Skeletal muscle satellite cell (primary cell): ENCODE measurements at regions not wholly inside any gene's neighbourhood (a gene's known extent, or its start where the extent isn't known, plus 50 kb on each side); places are given as distances from the start of the nearest gene placed in this dataset.

ENCODE experiments used
- H3K27me3 ChIP-seq: 2 replicates; pipeline ENCODE4 v1.7.0; 2013; ENCODE audit warnings: low read length; ENCODE audit not compliant: control insufficient read depth, insufficient read depth
- H3K36me3 ChIP-seq: 2 replicates; pipeline ENCODE4 v1.7.0; 2013; ENCODE audit warnings: mild to moderate bottlenecking, control low read depth, low read length; ENCODE audit not compliant: insufficient read depth
- H3K4me1 ChIP-seq: 2 replicates; pipeline ENCODE4 v1.7.0; 2013; ENCODE audit warnings: low read length; ENCODE audit not compliant: control insufficient read depth, insufficient read depth
- H3K4me2 ChIP-seq: 2 replicates; pipeline ENCODE4 v1.7.0; 2013; ENCODE audit warnings: mild to moderate bottlenecking, low read length
- H3K4me3 ChIP-seq: 2 replicates; pipeline ENCODE4 v1.7.0; 2013; ENCODE audit warnings: low read length
- H3K9ac ChIP-seq: 2 replicates; pipeline ENCODE4 v1.7.0; 2013; ENCODE audit warnings: mild to moderate bottlenecking, low read depth, low read length, moderate library complexity
- H3K9me3 ChIP-seq: replicated peaks from 2 replicates; pipeline ENCODE4 v1.7.0; 2013; ENCODE audit warnings: mild to moderate bottlenecking, control low read depth, low read length

DNA sequence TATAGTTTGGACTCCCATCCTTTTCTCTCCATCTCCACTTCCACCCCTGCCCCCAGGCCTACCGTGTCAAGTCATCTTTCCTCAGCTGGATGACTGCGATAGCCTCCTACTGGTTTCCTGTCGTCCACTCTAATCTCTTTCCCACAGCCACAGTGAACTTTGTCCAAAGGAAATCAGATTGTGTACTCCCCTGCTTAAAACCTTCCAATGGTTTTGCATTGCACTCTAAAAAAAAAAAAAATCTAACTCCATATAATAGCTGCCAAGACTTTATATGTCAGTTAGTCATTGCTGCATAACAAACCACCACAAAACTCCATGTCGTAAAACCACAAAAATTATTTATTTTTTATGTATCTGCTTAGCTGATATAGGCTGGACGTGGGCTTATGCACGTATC, 160.2 kb upstream of the CCDC68 start:
- H3K4me1 ChIP-seq: peaks cover 11% of the 10 kb centered on the region
- no peaks in the 10 kb centered on the region for H3K27me3 ChIP-seq
- no peak overlapping the region for H3K9ac ChIP-seq
- H3K36me3 ChIP-seq: no peaks in the 10 kb centered on the region
- H3K4me3 ChIP-seq: no peak overlapping the region
- H3K9me3 ChIP-seq: no peaks in the 10 kb centered on the region
- H3K4me2 ChIP-seq: no peak overlapping the region

DNA sequence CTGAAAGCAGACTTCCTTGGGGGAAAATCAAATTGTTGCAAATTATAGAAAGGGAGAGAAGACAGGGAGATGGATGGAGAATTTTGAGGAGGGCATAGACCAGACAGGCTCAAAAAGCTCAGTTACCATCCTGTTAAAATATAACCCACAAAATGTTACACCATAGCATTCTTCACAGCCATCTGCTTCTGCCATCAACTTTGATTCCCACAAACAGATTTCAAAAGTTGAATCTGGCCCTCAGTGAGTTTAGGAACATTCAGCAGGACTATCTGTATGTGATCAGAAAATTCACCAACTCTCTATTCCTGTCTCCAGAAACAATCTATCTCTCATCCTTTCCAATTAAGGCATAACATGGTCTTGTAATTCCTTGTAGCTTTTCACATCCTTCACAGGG, 159.8 kb upstream of the CCDC68 start:
- Histone ChIP-seq H3K9me3 (no peaks in the 10 kb centered on the region), H3K4me2 (no peak overlapping the region), H3K4me1 (peaks cover 7% of the 10 kb centered on the region), H3K27me3 (no peaks in the 10 kb centered on the region), H3K9ac (no peak overlapping the region), H3K4me3 (no peak overlapping the region), H3K36me3 (no peaks in the 10 kb centered on the region)

DNA sequence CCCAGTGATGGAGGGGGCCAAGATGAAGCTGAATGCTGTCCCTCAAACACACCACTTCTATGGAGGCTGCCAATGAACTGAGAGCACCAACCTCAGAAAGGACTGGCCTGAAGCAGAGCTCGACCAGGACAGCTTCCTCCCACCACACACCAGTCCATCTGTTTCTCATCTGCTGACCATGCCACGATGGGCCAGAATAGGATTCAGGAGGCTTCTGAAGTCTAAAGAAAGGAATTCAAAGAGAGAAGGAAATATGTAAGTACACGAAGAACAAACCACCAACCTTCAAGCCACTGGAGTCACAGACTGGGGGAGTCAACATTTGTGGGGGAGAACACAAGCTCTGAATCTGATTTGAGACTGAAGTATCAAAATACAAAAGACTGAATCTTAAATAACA, 157.6 kb upstream of the CCDC68 start:
- H3K36me3 ChIP-seq: no peaks in the 10 kb centered on the region
- H3K27me3 ChIP-seq: peaks cover 5% of the 10 kb centered on the region
- H3K4me2 ChIP-seq: no peak overlapping the region
- no peak overlapping the region for H3K4me3 ChIP-seq
- H3K9ac ChIP-seq: no peak overlapping the region
- no peaks in the 10 kb centered on the region for H3K4me1 ChIP-seq
- no peaks in the 10 kb centered on the region for H3K9me3 ChIP-seq

DNA sequence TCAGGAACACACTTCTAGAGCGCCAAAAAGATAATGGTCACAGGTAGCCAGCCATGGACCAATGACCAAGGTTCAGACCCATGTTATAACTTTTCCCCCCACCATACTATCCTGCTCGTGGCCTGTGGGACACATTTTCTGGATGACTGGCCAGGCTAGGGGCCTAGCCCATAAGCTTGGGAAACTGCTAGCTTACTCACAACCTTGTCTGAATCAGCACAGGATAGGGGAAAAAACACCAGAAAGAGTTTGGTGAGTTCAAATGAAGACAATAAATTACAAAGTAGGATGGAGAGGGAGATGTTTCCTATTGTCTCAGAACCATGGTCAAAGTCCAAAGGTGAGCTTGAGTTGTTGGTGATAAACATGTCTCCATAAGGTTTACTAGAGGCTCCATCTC, 156.3 kb upstream of the CCDC68 start:
- Histone ChIP-seq H3K36me3 (no peaks in the 10 kb centered on the region), H3K27me3 (peaks cover 7% of the 10 kb centered on the region), H3K4me2 (no peak overlapping the region), H3K9me3 (no peaks in the 10 kb centered on the region), H3K4me1 (no peaks in the 10 kb centered on the region), H3K4me3 (no peak overlapping the region), H3K9ac (no peak overlapping the region)

DNA sequence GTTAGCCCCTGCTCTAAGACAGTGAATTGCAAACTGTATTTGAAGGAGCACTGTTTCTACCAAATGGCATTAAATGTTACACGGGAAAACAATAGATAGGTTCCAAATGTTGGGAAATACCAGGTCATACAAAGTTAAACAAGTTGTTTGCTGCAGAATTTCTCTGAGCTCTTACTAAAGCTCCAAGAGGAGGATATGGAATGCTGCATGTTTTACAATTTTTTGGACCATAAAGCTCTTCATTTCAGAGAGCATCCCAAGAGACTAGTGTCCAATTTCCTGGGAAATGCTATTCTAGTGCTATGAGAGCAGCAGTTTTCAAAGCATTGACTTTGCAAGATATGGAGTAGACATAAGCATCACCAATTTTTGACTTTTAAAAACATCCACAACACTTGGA, 155.6 kb upstream of the CCDC68 start:
- H3K4me1 ChIP-seq: no peaks in the 10 kb centered on the region
- no peaks in the 10 kb centered on the region for H3K9me3 ChIP-seq
- no peak overlapping the region for H3K4me3 ChIP-seq
- H3K36me3 ChIP-seq: no peaks in the 10 kb centered on the region
- H3K27me3 ChIP-seq: peaks cover 7% of the 10 kb centered on the region
- H3K9ac ChIP-seq: no peak overlapping the region
- H3K4me2 ChIP-seq: no peak overlapping the region

DNA sequence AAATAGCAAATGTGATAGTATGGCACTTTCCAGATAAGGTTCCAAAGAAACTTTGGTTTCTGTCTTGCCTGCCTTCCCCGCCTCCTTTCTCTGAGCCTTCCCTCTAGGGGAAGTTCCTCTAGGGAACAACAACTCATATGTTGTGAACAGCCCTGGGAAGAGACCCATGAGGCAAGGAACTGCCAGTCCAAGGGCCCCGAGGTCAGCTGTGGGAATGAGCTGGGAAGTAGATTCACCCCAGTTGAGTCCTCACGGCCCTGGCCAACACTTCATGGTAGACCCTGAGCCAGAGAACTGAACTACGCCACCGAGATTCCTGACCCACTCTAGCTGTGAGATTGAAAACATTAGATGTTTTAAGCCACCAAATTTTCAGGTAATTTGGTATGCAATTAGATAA, 154.5 kb upstream of the CCDC68 start:
- peaks cover 7% of the 10 kb centered on the region for H3K27me3 ChIP-seq
- no peaks in the 10 kb centered on the region for H3K36me3 ChIP-seq
- H3K4me1 ChIP-seq: no peaks in the 10 kb centered on the region
- H3K9ac ChIP-seq: no peak overlapping the region
- H3K9me3 ChIP-seq: no peaks in the 10 kb centered on the region
- H3K4me3 ChIP-seq: no peak overlapping the region
- no peak overlapping the region for H3K4me2 ChIP-seq

DNA sequence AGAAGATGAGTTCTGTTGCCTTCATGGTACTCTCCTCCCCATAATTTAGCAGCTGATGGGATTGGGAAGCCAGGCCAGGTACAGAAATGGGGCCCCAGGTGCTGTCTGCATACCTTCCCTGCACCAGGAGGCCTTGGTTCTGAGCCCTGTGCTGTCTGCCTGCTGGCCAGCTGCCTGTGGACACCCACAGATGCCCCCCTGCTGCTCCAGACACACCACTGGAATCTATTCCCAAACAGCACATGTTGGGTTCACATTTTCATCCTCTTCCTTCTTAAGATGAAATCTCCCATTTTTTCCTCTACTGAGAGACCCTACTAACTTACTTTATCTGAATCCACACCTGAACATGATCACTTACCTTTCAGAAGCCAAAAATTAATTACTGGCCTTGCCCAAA, 152.0 kb upstream of the CCDC68 start:
- no peaks in the 10 kb centered on the region for H3K4me1 ChIP-seq
- H3K9ac ChIP-seq: no peak overlapping the region
- no peak overlapping the region for H3K4me3 ChIP-seq
- H3K9me3 ChIP-seq: no peaks in the 10 kb centered on the region
- H3K4me2 ChIP-seq: no peak overlapping the region
- no peaks in the 10 kb centered on the region for H3K36me3 ChIP-seq
- H3K27me3 ChIP-seq: peaks cover 7% of the 10 kb centered on the region

DNA sequence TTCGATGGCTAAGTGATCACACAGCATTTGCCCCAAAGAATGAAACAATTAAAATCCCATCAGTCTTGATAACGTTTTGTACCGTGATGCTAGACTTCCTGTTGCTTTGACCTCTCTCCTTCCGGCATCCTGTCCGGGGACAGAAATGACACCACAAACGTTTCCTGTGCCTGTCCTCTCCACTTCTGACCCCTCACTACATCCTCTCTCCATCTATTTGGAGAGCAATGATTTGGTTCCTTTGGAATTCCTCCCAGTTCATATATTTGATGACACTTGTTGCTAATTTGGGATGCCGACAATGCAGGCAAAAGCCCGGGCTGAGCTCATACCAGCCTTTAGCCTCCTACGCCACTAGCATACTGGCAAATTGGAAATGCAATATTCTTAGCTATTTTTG, 151.2 kb upstream of the CCDC68 start:
- Histone ChIP-seq H3K4me2 (no peak overlapping the region), H3K9me3 (no peaks in the 10 kb centered on the region), H3K9ac (no peak overlapping the region), H3K27me3 (peaks cover 7% of the 10 kb centered on the region), H3K4me1 (no peaks in the 10 kb centered on the region), H3K36me3 (no peaks in the 10 kb centered on the region), H3K4me3 (no peak overlapping the region)

DNA sequence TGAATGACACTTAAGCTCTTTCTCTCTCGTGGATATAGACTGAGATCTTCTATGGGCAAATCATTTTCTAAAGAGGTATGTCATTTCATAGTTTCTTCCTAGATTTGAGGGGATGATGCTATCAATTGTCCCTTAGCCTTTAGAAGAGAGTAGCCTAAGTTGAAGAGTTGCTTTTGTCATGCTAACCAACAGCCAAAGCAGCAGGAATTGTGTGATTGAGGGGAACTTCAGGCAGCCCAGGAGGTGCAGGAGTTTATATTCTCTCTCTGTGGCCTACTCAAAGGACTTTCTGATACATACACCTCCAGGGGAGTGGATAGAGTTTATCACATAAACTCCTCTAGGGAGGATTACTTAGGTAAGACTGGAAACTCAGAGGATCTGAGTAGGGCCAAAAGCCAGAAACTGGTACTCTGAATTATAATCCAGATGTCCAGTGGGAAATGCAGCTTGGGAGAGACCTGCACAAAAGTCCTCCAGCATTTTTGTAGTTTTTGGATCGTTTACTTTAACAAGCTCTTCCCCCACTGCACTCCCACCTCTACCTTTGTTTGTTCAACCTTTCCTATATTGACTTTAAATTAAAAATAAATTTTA, 150.7 kb upstream of the CCDC68 start:
- Histone ChIP-seq H3K9ac (no peak overlapping the region), H3K4me1 (no peaks in the 10 kb centered on the region), H3K36me3 (no peaks in the 10 kb centered on the region), H3K4me2 (no peak overlapping the region), H3K27me3 (peaks cover 7% of the 10 kb centered on the region), H3K4me3 (no peak overlapping the region), H3K9me3 (no peaks in the 10 kb centered on the region)

DNA sequence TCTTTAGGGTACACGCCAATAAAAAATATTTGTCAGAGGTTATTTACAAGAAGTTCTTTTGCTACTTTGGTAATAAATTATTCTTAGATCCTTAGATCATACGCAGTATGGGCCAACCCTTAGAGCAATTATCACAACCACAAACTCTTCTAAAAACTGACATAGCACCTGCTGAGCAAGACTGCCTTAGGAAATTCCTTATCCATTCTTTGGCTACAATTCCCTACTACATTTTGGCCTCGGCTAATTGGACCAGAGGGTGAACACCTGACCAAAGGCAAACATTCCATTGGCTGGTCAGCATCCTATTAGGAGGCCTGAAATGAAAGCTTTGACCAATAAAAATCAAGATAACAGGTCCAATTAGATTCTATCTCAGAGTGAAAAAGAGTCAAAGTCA, 147.6 kb upstream of the CCDC68 start:
- no peaks in the 10 kb centered on the region for H3K36me3 ChIP-seq
- H3K9me3 ChIP-seq: no peaks in the 10 kb centered on the region
- H3K27me3 ChIP-seq: peaks cover 5% of the 10 kb centered on the region
- H3K9ac ChIP-seq: no peak overlapping the region
- no peak overlapping the region for H3K4me2 ChIP-seq
- H3K4me1 ChIP-seq: no peaks in the 10 kb centered on the region
- H3K4me3 ChIP-seq: no peak overlapping the region

DNA sequence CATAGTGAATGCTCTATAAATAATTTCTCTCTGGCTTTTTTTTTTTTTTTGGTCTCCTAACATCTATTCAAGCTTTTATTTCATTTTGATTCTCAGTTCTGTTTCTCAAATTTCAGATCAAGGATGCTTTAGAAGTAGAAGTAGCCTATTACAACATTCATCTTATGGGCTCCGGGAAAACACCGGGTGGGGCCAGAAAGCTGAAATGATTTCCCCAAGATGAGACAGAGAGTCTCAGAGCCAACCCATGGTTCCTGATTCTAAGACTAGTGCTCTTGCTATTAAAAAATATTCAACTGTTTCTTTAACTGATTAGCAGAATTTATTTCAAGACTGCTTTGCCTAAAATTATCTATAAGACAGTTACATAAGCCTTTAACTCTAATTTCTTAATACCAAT, 147.2 kb upstream of the CCDC68 start:
- Histone ChIP-seq H3K27me3 (peaks cover 3% of the 10 kb centered on the region), H3K9me3 (no peaks in the 10 kb centered on the region), H3K4me1 (no peaks in the 10 kb centered on the region), H3K36me3 (no peaks in the 10 kb centered on the region), H3K4me3 (no peak overlapping the region), H3K4me2 (no peak overlapping the region), H3K9ac (no peak overlapping the region)

DNA sequence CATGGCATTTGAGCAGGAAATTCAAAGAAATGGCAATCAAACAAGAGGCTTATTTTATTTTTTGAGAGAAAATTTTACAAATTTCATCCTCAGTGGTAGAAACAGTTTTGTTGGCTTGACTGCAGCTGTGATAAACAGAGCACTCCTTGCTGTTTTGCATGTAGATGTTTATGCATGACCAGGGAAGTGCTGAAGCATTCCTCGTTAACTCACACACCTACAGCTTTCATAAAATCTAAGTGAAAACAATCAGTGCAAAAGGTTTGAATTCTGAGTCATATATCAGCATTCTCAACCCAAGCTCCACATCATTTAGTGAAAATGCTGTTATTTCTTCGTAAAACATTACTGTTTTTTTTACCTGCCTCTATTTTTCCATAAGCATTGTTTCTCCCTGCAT, 146.6 kb upstream of the CCDC68 start:
- H3K4me1 ChIP-seq: peaks cover 2% of the 10 kb centered on the region
- peaks cover 3% of the 10 kb centered on the region for H3K27me3 ChIP-seq
- H3K36me3 ChIP-seq: no peaks in the 10 kb centered on the region
- H3K9me3 ChIP-seq: no peaks in the 10 kb centered on the region
- H3K4me2 ChIP-seq: no peak overlapping the region
- no peak overlapping the region for H3K4me3 ChIP-seq
- no peak overlapping the region for H3K9ac ChIP-seq
